GM12873 (cell line): ENCODE measurements at regions not wholly inside any gene's neighbourhood (a gene's known extent, or its start where the extent isn't known, plus 50 kb on each side); places are given as distances from the start of the nearest gene placed in this dataset.

Experiments used
- CTCF ChIP-seq: IDR thresholded peaks from 2 replicates; pipeline ENCODE4 v1.5.1; 2012; ENCODE audit warnings: low read depth, mild to moderate bottlenecking, moderate library complexity, low read length, control low read depth; ENCODE audit not compliant: insufficient read depth; ENCODE audit errors: missing control alignments

- TF ChIP-seq CTCF = no peak
These were observed 142.5 kb upstream of the MBNL1 start for GRCh38 chr3:152126260-152126659.

DNA sequence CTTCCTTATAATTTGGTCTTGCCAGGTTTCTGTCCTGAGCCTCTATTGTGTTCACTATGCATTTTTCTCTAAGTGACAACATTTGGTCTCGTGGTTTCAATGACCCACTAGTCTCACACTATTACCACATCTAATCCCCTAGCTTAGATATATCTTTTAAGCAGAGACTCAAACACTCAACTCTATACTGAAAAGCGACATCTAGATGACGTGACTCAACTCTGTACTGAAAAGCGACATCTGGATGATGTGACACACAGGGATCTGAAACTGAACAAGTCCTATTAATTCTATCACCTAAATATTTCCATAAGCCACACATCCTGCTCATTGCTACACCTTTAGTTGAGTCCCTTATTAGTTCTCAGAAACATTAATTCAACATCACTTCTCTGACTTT is 141.7 kb upstream of the MBNL1 start:
- TF ChIP-seq CTCF = no peak

- no peak for TF ChIP-seq CTCF
These were observed 140.4 kb upstream of the MBNL1 start for GRCh38 chr3:152128356-152128755.

- TF ChIP-seq CTCF = no peak
These were observed 129.1 kb upstream of the MBNL1 start for GRCh38 chr3:152139651-152140050.

GRCh38 chr3:152146461-152146860 is 122.3 kb upstream of the MBNL1 start:
- no peak for TF ChIP-seq CTCF

GRCh38 chr3:152147748-152148147 is 121.0 kb upstream of the MBNL1 start:
- no peak for TF ChIP-seq CTCF

- no peak for TF ChIP-seq CTCF
These were observed 120.2 kb upstream of the MBNL1 start for GRCh38 chr3:152148579-152148978.
